Right lobe of liver (tissue), 6 donors: ENCODE measurements at regions not wholly inside any gene's neighbourhood (a gene's known extent, or its start where the extent isn't known, plus 50 kb on each side); places are given as distances from the start of the nearest gene placed in this dataset.

Experiments
- ATAC-seq, 4 donors: fragments of 200-7000 bp; cut with Tn5 transposase; one replicate each; pipeline ENCODE4 v1.9.1; 2020; ENCODE audit warnings: mild to moderate bottlenecking in 4 of 4, moderate library complexity in 4 of 4
- DNase-seq, 3 donors: peaks; one replicate each; pipeline ENCODE4 v3.0.0-alpha.2; 2020
- H3K27ac ChIP-seq, 3 donors: fragments of 200-600 bp; one replicate each; pipeline ENCODE4 v1.8.0; 2022
- H3K27me3 ChIP-seq, 2 donors: fragments of 200-600 bp; one replicate each; pipeline ENCODE4 v1.8.0; 2022
- H3K36me3 ChIP-seq, 4 donors: fragments of 200-600 bp; sonication (generic) in 1 of 4; one replicate each; pipeline versions ENCODE4 v1.5.1 to v1.8.0; 2017 to 2022; ENCODE audit warnings: control low read depth in 1 of 4
- H3K4me1 ChIP-seq, 4 donors: fragments of 200-600 bp; sonication (generic) in 1 of 4; one replicate each; pipeline versions ENCODE4 v1.5.1 to v1.8.0; 2017 to 2022; ENCODE audit warnings: control low read depth in 1 of 4
- H3K4me3 ChIP-seq, 3 donors: fragments of 200-600 bp; one replicate each; pipeline ENCODE4 v1.8.0; 2022
- H3K9me3 ChIP-seq, 4 donors: fragments of 200-600 bp; sonication (generic) in 1 of 4; one replicate each; pipeline versions ENCODE4 v1.5.1 to v1.8.0; 2017 to 2022; ENCODE audit warnings: control low read depth in 1 of 4
- POLR2A ChIP-seq: fragments of 450-650 bp; IDR thresholded peaks from one replicate; pipeline ENCODE4 v1.6.1; 2017; ENCODE audit warnings: antibody characterized with exemption, mild to moderate bottlenecking
- WGBS: methylation state at CpG from one replicate; pipeline ENCODE4 v1.1.6; 2018; ENCODE audit warnings: low coverage, low lambda C conversion rate; ENCODE audit not compliant: insufficient coverage; ENCODE audit errors: missing lambda C conversion rate; 5-methylcytosine and 5-hydroxymethylcytosine counted together
- intact Hi-C, 2 donors: fragments of 100-400 bp; cut with DNase I; formaldehyde crosslinking; loops; one replicate each; pipeline versions ENCODE4 v1.11.2 to v1.14.1; 2022
- TF ChIP-seq, protein P1 (sequence below), 4 donors: fragments of 200-600 bp in 3 of 4; fragments of 450-650 bp in 1 of 4; IDR thresholded peaks; one replicate each; pipeline versions ENCODE4 v1.5.1 to v1.8.0; 2016 to 2022; ENCODE audit warnings: antibody characterized with exemption in 4 of 4, mild to moderate bottlenecking in 2 of 4
- donor health status: DM: no; HTN: yes; CAD: no.
- donor health status: DM: no; HTN: no; CAD: no.
- donor health status: DM: no; HTN: no; CAD: no.
- donor health status: DM: no; HTN: yes; CAD: no.
- donor health status: DM: no; HTN: yes; CAD: no.

DNA sequence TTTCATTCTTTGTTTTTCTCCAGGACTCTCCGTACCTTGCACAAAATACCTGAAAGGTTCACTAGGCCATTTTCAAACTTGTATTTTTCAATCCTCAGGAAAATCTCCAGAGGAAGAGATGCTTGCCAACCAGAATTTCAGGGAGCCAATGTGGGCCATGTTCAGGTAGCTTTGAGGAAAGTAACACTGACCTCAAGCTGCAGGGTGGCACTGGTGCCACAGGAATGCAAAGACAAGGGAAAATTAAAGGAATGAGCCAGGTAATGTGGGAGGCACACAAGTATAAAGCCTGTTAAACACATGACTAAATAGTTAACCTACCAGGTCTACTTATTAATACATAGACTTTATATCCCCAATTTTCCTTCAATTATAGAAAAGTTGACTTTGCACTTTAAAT is 51.9 kb upstream of the GAP43 start:
- whole genome bisulfite sequencing = 79% methylated on average over 1 of the region's 1 CpG
- Histone ChIP-seq H3K4me1 (no peaks in the 10 kb centered on the region), H3K36me3 (no peaks in the 10 kb centered on the region), H3K27ac (no peak overlapping the region), H3K4me3 (no peak overlapping the region), H3K27me3 (no peaks in the 10 kb centered on the region), H3K9me3 (no peaks in the 10 kb centered on the region)
- intact Hi-C loops = no loop called here
- no peak for TF ChIP-seq POLR2A
- TF ChIP-seq, protein P1, sequence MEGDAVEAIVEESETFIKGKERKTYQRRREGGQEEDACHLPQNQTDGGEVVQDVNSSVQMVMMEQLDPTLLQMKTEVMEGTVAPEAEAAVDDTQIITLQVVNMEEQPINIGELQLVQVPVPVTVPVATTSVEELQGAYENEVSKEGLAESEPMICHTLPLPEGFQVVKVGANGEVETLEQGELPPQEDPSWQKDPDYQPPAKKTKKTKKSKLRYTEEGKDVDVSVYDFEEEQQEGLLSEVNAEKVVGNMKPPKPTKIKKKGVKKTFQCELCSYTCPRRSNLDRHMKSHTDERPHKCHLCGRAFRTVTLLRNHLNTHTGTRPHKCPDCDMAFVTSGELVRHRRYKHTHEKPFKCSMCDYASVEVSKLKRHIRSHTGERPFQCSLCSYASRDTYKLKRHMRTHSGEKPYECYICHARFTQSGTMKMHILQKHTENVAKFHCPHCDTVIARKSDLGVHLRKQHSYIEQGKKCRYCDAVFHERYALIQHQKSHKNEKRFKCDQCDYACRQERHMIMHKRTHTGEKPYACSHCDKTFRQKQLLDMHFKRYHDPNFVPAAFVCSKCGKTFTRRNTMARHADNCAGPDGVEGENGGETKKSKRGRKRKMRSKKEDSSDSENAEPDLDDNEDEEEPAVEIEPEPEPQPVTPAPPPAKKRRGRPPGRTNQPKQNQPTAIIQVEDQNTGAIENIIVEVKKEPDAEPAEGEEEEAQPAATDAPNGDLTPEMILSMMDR (IDR thresholded peaks at IDR 0.05) = no peak
- ATAC-seq = no peak
- no peak for DNase-seq
